Kidney epithelial cell (primary cell): ENCODE measurements at regions not wholly inside any gene's neighbourhood (a gene's known extent, or its start where the extent isn't known, plus 50 kb on each side); places are given as distances from the start of the nearest gene placed in this dataset.

Experiments
- DNase-seq: peaks from one replicate; pipeline ENCODE4 v3.0.0-alpha.2; 2010; ENCODE audit warnings: low read depth
- H3K27me3 ChIP-seq: 2 replicates; pipeline ENCODE4 v1.6.0; 2011; ENCODE audit warnings: low read length; ENCODE audit not compliant: control insufficient read depth, insufficient read depth
- H3K36me3 ChIP-seq: 2 replicates; pipeline ENCODE4 v1.5.1; 2011; ENCODE audit warnings: low read length; ENCODE audit not compliant: control insufficient read depth, insufficient read depth
- H3K4me3 ChIP-seq: 2 replicates; pipeline ENCODE4 v1.5.1; 2011; ENCODE audit warnings: low read depth, mild to moderate bottlenecking, control low read depth, low read length
- TF ChIP-seq, protein P1 (sequence below): IDR thresholded peaks from 2 replicates; pipeline ENCODE4 v1.5.1; 2011; ENCODE audit warnings: mild to moderate bottlenecking, moderate library complexity, low read length, control low read depth, inconsistent platforms; ENCODE audit not compliant: insufficient read depth, poor library complexity, severe bottlenecking

DNA sequence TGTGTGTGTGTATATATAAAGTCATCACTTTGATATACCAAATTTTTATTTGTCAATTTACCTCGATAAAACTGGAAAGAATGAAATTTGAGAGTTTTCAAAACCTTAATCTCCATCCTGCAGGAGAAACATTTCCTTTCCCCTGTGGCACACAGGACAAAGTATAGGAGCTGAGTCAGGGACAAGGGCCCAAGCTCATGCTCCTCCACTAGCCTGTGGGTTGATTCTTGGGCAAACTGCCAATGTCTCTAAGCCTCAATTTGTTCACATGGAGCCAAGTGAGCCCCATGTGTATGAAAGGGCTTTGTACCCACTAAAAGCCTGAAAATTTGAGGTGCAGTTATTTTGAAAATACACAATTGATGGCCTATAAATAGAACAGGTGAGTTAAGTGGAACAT is 60.3 kb upstream of the IL6 start:
- DNase-seq: no peak
- H3K4me3 ChIP-seq: no peak overlapping the region
- H3K27me3 ChIP-seq: no peaks in the 10 kb centered on the region

DNA sequence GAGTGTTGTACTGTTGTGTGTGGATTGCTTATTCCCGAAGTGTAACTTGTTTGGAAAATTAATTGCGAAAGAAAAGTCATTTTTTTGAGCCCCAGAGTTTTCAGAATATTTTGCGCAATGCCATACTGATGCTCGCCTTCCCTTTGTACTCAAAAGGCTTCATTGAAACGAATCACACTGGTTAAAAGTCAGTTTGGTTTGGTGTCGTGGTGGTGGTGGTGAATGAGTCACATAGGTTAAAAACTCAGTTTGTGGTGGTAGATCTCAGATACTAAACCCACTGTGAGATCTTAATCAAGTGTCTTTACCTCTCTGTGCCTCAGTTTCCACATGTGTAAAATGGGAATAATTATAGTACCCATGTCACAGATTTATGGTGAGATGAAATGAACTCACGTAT is 61.1 kb upstream of the IL6 start:
- H3K4me3 ChIP-seq: no peak overlapping the region
- no peaks in the 10 kb centered on the region for H3K27me3 ChIP-seq
- no peak for DNase-seq
- TF ChIP-seq, protein P1, sequence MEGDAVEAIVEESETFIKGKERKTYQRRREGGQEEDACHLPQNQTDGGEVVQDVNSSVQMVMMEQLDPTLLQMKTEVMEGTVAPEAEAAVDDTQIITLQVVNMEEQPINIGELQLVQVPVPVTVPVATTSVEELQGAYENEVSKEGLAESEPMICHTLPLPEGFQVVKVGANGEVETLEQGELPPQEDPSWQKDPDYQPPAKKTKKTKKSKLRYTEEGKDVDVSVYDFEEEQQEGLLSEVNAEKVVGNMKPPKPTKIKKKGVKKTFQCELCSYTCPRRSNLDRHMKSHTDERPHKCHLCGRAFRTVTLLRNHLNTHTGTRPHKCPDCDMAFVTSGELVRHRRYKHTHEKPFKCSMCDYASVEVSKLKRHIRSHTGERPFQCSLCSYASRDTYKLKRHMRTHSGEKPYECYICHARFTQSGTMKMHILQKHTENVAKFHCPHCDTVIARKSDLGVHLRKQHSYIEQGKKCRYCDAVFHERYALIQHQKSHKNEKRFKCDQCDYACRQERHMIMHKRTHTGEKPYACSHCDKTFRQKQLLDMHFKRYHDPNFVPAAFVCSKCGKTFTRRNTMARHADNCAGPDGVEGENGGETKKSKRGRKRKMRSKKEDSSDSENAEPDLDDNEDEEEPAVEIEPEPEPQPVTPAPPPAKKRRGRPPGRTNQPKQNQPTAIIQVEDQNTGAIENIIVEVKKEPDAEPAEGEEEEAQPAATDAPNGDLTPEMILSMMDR: no peak
- no peaks in the 10 kb centered on the region for H3K36me3 ChIP-seq

More for the DNA sequence above, 60.3 kb upstream of the IL6 start:
- TF ChIP-seq, protein P1: no peak
- no peaks in the 10 kb centered on the region for H3K36me3 ChIP-seq

DNA sequence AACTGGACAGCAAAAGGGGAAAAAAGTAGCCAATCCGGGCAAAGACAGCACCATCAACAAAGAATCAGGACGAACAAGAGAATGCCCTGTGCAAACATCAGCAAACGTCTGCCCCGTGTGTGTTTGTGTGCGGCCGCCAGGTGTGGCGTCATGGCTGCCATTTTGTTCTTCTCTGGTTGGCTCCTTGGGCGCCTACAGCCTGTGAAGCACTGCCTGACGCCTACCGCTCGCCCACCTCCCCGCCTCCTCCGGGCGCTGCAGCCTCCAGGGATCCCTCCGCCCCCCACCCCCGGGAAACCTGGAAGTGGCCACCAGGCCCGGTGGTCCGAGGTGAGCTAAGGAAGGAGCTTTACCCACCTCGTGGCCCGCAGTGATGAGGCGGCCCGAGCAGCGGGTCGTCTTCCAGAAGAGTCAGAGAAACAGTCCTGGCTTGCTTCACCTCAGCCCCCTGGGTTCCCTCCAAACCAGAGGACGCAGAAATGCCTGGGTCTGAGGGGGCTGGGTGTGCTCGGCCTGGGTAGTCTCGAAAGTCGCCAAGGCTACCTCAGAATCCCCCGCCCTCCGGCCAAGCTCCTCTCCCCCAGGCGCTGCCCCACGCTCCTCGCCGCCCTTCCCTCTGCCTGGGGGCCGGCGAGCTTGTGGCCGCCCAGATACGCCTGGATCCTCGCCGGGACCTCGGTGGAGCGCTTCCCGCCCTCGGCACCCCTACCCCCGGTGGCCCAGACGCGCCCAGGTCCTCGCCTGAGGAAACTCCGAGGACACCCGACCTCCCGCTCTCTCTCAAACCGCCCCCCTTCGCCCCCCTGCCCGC is 61.8 kb upstream of the IL6 start:
- no peaks in the 10 kb centered on the region for H3K36me3 ChIP-seq
- DNase-seq: no peak
- TF ChIP-seq, protein P1: no peak
- H3K27me3 ChIP-seq: no peaks in the 10 kb centered on the region
- no peak overlapping the region for H3K4me3 ChIP-seq

DNA sequence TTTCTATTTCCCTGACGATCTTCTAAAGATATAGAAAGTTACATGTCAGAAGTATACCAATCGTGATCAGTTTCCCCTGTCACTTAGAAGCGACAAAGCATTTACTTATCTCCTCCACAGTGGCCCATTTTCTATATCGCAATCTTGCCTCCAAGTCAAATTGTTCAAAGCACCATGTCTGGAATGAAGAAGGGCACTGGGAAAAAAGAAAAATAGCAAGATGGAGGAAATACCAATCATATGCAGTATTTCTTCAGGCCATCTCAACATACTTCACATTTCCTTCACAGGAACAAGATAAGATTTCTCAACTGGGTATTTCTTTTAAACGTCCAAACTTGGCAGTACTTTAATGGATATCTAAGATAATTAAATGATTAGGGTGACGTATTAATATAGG is 63.3 kb upstream of the IL6 start:
- no peaks in the 10 kb centered on the region for H3K27me3 ChIP-seq
- TF ChIP-seq, protein P1: no peak
- H3K36me3 ChIP-seq: no peaks in the 10 kb centered on the region
- no peak for DNase-seq
- H3K4me3 ChIP-seq: no peak overlapping the region

DNA sequence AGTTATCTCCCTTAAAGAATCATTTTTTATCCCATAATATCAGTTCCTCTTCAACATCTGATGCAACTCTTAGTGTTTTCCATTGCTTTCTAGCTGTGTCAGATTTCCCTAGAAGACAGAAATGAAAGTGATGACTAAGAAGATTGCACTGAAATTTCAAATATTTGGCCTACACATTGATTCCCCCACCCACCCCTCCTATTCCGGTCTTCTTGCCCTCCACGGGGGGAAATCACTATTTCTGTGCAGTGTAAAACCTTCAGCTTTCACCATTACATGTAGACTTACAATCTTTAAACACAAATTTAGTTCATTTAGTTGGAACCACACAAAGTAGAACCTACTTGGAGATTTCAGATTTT is 63.7 kb upstream of the IL6 start:
- no peaks in the 10 kb centered on the region for H3K36me3 ChIP-seq
- H3K4me3 ChIP-seq: no peak overlapping the region
- no peak for DNase-seq
- H3K27me3 ChIP-seq: no peaks in the 10 kb centered on the region
- TF ChIP-seq, protein P1: no peak
